ENCODE measurements at regions not wholly inside any gene's neighbourhood (a gene's known extent, or its start where the extent isn't known, plus 50 kb on each side); places are given as distances from the start of the nearest gene placed in this dataset.

DNA sequence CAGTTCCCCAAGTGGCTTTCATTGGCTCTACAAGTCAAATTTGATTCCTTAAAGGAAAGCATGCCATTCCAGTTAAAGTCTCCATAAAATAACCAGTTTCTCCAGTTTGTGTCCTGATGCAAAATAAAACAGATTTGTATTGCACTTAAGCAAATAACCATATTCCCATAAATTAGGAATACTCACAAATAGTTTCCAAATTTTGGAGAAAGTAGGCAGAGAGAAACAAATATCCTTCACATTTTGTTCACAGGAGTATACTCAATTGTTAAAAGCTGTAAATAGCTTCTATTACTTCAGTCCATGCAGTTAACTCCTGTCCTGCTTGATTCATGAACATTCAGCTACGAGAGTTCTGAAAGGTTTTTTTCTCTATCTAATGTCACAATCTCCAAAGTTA is 281.4 kb upstream of the RGS17 start:
- Histone ChIP-seq H3K9me2 (ENCODE audit: insufficient read depth, low read length) (no peaks in the 10 kb centered on the region), H3K36me3 (ENCODE audit: insufficient read depth, low read length) (no peaks in the 10 kb centered on the region), H3K4me2 (ENCODE audit: low read length) (no peak overlapping the region), H4K20me1 (ENCODE audit: insufficient read depth, low read length) (no peaks in the 10 kb centered on the region), H3K4me1 (ENCODE audit: insufficient read depth, low read length, poor library complexity, severe bottlenecking) (no peaks in the 10 kb centered on the region), H3K9me3 (ENCODE audit: low read length) (0 out of 2 replicates have a peak, but pooled peaks cover 4% of the 10 kb centered on the region), H2AFZ (ENCODE audit: low read length) (no peak overlapping the region), H3K4me3 (ENCODE audit: low read depth, low read length, poor library complexity, severe bottlenecking) (no peak overlapping the region), H3K79me2 (ENCODE audit: insufficient read depth, low read depth, low read length) (no peaks in the 10 kb centered on the region), H3K27ac (ENCODE audit: low read depth, low read length, poor library complexity, severe bottlenecking) (no peak overlapping the region)
- ChIA-PET POLR2A (no interaction called here), CTCF (ENCODE audit: unreplicated experiment) (no interaction called here)
- TF ChIP-seq EZH2phosphoT487 (IDR thresholded peaks at IDR 0.05; ENCODE audit: borderline replicate concordance, low read depth, low read length): no peak
- TF ChIP-seq, protein P1, sequence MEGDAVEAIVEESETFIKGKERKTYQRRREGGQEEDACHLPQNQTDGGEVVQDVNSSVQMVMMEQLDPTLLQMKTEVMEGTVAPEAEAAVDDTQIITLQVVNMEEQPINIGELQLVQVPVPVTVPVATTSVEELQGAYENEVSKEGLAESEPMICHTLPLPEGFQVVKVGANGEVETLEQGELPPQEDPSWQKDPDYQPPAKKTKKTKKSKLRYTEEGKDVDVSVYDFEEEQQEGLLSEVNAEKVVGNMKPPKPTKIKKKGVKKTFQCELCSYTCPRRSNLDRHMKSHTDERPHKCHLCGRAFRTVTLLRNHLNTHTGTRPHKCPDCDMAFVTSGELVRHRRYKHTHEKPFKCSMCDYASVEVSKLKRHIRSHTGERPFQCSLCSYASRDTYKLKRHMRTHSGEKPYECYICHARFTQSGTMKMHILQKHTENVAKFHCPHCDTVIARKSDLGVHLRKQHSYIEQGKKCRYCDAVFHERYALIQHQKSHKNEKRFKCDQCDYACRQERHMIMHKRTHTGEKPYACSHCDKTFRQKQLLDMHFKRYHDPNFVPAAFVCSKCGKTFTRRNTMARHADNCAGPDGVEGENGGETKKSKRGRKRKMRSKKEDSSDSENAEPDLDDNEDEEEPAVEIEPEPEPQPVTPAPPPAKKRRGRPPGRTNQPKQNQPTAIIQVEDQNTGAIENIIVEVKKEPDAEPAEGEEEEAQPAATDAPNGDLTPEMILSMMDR (conservative IDR thresholded peaks at IDR 0.05; ENCODE audit: low read length): no peak
- intact Hi-C loops (cut with micrococcal nuclease; ENCODE audit: unreplicated experiment): no loop called here
- no peak for DNase-seq (ENCODE audit: low spot score)
- BruUV-seq (replicated peaks): no TSS peak

DNA sequence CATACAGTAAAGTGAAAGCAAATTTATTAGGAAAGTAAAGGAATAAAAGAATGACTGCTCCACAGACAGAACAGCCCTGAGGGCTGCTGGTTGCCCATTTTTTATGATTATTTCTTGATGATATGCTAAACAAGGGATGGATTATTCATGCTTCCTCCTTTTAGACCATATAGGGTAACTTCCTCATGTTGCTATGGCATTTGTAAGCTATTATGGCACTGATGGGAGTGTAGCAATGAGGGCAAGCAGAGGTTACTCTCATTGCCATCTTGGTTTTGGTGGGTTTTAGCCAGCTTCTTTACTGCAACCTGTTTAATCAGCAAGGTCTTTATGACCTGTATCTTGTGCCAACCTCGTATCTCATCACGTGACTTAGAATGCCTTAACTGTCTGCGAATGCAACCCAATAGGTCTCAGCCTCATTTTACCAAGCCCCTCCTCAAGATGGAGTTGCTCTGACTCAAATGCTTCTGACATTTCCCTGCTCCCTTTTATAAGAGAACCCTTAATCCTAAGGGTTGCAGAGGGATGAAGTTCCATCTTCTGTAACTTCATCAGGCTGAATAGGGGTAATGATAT is 280.1 kb upstream of the RGS17 start:
- no peaks in the 10 kb centered on the region for H3K4me1 ChIP-seq (ENCODE audit: insufficient read depth, low read length, poor library complexity, severe bottlenecking)
- ChIA-PET CTCF (ENCODE audit: unreplicated experiment) (no interaction called here), POLR2A (no interaction called here)
- no peak overlapping the region for H2AFZ ChIP-seq (ENCODE audit: low read length)
- H3K9me2 ChIP-seq (ENCODE audit: insufficient read depth, low read length): no peaks in the 10 kb centered on the region
- no TSS peak for BruUV-seq (replicated peaks)
- H3K4me2 ChIP-seq (ENCODE audit: low read length): no peak overlapping the region
- H3K4me3 ChIP-seq (ENCODE audit: low read depth, low read length, poor library complexity, severe bottlenecking): no peak overlapping the region
- TF ChIP-seq EZH2phosphoT487 (IDR thresholded peaks at IDR 0.05; ENCODE audit: borderline replicate concordance, low read depth, low read length): no peak
- TF ChIP-seq, protein P1 (conservative IDR thresholded peaks at IDR 0.05; ENCODE audit: low read length): no peak
- no peaks in the 10 kb centered on the region for H4K20me1 ChIP-seq (ENCODE audit: insufficient read depth, low read length)
- intact Hi-C loops (cut with micrococcal nuclease; ENCODE audit: unreplicated experiment): no loop called here
- no peaks in the 10 kb centered on the region for H3K79me2 ChIP-seq (ENCODE audit: insufficient read depth, low read depth, low read length)
- no peaks in the 10 kb centered on the region for H3K36me3 ChIP-seq (ENCODE audit: insufficient read depth, low read length)
- no peak overlapping the region for H3K27ac ChIP-seq (ENCODE audit: low read depth, low read length, poor library complexity, severe bottlenecking)
- DNase-seq (ENCODE audit: low spot score): no peak
- H3K9me3 ChIP-seq (ENCODE audit: low read length): 0 out of 2 replicates have a peak, but pooled peaks cover 4% of the 10 kb centered on the region

DNA sequence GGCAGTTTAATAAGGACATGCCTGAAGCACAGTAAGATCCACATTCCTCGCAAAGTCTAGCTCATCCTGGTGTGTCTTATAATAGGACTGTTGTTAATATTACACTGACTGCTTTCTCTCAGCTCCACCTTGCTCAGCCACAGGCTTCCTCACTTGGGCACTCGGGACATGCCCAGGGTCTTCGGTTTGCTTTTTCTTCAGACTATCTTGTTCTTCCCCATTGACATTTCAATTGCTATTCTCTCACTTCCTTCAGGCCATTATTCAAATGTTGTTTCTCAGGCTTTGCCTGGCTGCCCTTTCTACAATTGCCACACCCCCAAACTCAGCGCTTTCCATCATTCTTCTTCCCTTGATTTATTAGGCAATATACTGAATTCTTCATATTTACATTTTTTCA is 274.8 kb upstream of the RGS17 start:
- TF ChIP-seq, protein P1 (conservative IDR thresholded peaks at IDR 0.05; ENCODE audit: low read length): no peak
- TF ChIP-seq EZH2phosphoT487 (IDR thresholded peaks at IDR 0.05; ENCODE audit: borderline replicate concordance, low read depth, low read length): no peak
- no peaks in the 10 kb centered on the region for H3K79me2 ChIP-seq (ENCODE audit: insufficient read depth, low read depth, low read length)
- no peak overlapping the region for H3K4me2 ChIP-seq (ENCODE audit: low read length)
- H3K36me3 ChIP-seq (ENCODE audit: insufficient read depth, low read length): no peaks in the 10 kb centered on the region
- intact Hi-C loops (cut with micrococcal nuclease; ENCODE audit: unreplicated experiment): no loop called here
- CTCF ChIA-PET (ENCODE audit: unreplicated experiment): no interaction called here
- H3K27ac ChIP-seq (ENCODE audit: low read depth, low read length, poor library complexity, severe bottlenecking): no peak overlapping the region
- no peaks in the 10 kb centered on the region for H4K20me1 ChIP-seq (ENCODE audit: insufficient read depth, low read length)
- no peaks in the 10 kb centered on the region for H3K9me3 ChIP-seq (ENCODE audit: low read length)
- no peak overlapping the region for H3K4me3 ChIP-seq (ENCODE audit: low read depth, low read length, poor library complexity, severe bottlenecking)
- no peaks in the 10 kb centered on the region for H3K4me1 ChIP-seq (ENCODE audit: insufficient read depth, low read length, poor library complexity, severe bottlenecking)
- POLR2A ChIA-PET: interaction anchor here (0.6 kb wide), 1 partner anchor 782 kb away, joined by 3 read pairs; no protein-coding TSS in a partner anchor
- H2AFZ ChIP-seq (ENCODE audit: low read length): no peak overlapping the region
- no peak for DNase-seq (ENCODE audit: low spot score)
- H3K9me2 ChIP-seq (ENCODE audit: insufficient read depth, low read length): no peaks in the 10 kb centered on the region
- BruUV-seq (replicated peaks): no TSS peak
